Caco-2 (cell line): ENCODE measurements at regions not wholly inside any gene's neighbourhood (a gene's known extent, or its start where the extent isn't known, plus 50 kb on each side); places are given as distances from the start of the nearest gene placed in this dataset.

ENCODE experiments used
- BruUV-seq: library from RNA; stranded (reverse); fragments of 400-500 nt; replicated peaks from 2 replicates; lab custom pipeline; 2021; lab: Mats Ljungman, UMichigan
- CTCF ChIA-PET: fragments of 300-600 bp; sonication (Branson Sonifier 250); formaldehyde crosslinking; loops from one replicate; lab custom pipeline; 2022; ENCODE audit warnings: antibody characterized with exemption; lab: Charles Lee
- POLR2A ChIA-PET: fragments of 300-600 bp; sonication (Branson Sonifier 250); formaldehyde crosslinking; loops from one replicate; lab custom pipeline; 2022; ENCODE audit warnings: antibody characterized with exemption; lab: Charles Lee
- DNase-seq, 2 experiments: peaks; one replicate each; pipeline versions ENCODE4 v3.0.0 to v3.0.0-alpha.2; 2020 to 2022
- H3K27me3 ChIP-seq: replicated peaks from 2 replicates; pipeline ENCODE4 v1.6.0; 2011; ENCODE audit warnings: low read length; ENCODE audit not compliant: control insufficient read depth, insufficient read depth
- H3K36me3 ChIP-seq: 2 replicates; pipeline ENCODE4 v1.5.1; 2011; ENCODE audit warnings: low read length; ENCODE audit not compliant: control insufficient read depth, insufficient read depth
- H3K4me1 ChIP-seq: fragments of 250-450 bp; sonication (Bioruptor Pico); 2 replicates; pipeline ENCODE4 v1.5.1; 2020; ENCODE audit warnings: mild to moderate bottlenecking
- H3K4me3 ChIP-seq: 2 replicates; pipeline ENCODE4 v1.5.1; 2011; ENCODE audit warnings: low read depth, mild to moderate bottlenecking, control low read depth, low read length
- H3K9me3 ChIP-seq: fragments of 250-450 bp; sonication (Bioruptor Pico); 2 replicates; pipeline ENCODE4 v1.5.1; 2020; ENCODE audit warnings: mild to moderate bottlenecking, moderate library complexity
- H3K27ac Mint-ChIP-seq: one replicate; pipeline ENCODE4 v1.8.0; 2022; ENCODE audit warnings: mixed read lengths; ENCODE audit not compliant: unreplicated experiment
- H3K27me3 Mint-ChIP-seq: one replicate; pipeline ENCODE4 v1.8.0; 2022; ENCODE audit warnings: mixed read lengths; ENCODE audit not compliant: insufficient read depth, unreplicated experiment
- H3K36me3 Mint-ChIP-seq: one replicate; pipeline ENCODE4 v1.8.0; 2022; ENCODE audit warnings: mild to moderate bottlenecking, mixed read lengths; ENCODE audit not compliant: insufficient read depth, unreplicated experiment
- H3K4me1 Mint-ChIP-seq: one replicate; pipeline ENCODE4 v1.8.0; 2022; ENCODE audit warnings: low read depth, mixed read lengths; ENCODE audit not compliant: unreplicated experiment
- H3K4me3 Mint-ChIP-seq: one replicate; pipeline ENCODE4 v1.8.0; 2022; ENCODE audit warnings: mild to moderate bottlenecking, moderate library complexity, mixed read lengths; ENCODE audit not compliant: unreplicated experiment
- H3K9me3 Mint-ChIP-seq: one replicate; pipeline ENCODE4 v1.8.0; 2022; ENCODE audit warnings: mixed read lengths; ENCODE audit not compliant: unreplicated experiment
- intact Hi-C: fragments of 100-400 bp; cut with micrococcal nuclease; formaldehyde crosslinking; loops from one replicate; pipeline ENCODE4 v1.10.0; 2022; ENCODE audit not compliant: unreplicated experiment
- TF ChIP-seq, protein P1 (sequence below), 2 experiments: fragments of 200-600 bp in 1 of 2; IDR thresholded peaks; 1 replicate in 1 of 2; 2 replicates in 1 of 2; pipeline versions ENCODE4 v1.5.1 to v1.8.0; 2011 to 2022; ENCODE audit warnings: antibody characterized with exemption in 1 of 2, control low read depth in 1 of 2, inconsistent platforms in 1 of 2, low read depth in 1 of 2, low read length in 1 of 2, mild to moderate bottlenecking in 1 of 2, moderate library complexity in 1 of 2; ENCODE audit not compliant: insufficient read depth in 1 of 2, severe bottlenecking in 1 of 2, unreplicated experiment in 1 of 2

DNA sequence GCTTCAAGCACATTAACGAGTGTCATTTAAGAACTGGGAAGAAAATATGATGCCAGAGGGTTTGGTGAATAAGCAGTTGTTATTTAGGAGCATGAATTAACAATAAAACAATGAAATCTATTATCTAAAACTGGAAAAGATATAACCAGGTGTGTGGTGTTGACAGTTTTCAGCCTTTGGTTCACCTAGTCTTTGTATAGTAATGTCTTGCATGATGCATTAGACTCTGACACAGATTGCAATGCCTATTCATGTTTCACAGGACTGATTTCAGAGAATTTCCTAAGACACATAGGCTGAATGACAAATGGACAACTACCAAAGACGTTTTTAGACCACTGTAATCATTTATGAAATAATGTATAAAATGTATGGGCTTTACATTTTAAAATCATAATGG lies 135.1 kb upstream of the CAV2 start:
- TF ChIP-seq, protein P1, sequence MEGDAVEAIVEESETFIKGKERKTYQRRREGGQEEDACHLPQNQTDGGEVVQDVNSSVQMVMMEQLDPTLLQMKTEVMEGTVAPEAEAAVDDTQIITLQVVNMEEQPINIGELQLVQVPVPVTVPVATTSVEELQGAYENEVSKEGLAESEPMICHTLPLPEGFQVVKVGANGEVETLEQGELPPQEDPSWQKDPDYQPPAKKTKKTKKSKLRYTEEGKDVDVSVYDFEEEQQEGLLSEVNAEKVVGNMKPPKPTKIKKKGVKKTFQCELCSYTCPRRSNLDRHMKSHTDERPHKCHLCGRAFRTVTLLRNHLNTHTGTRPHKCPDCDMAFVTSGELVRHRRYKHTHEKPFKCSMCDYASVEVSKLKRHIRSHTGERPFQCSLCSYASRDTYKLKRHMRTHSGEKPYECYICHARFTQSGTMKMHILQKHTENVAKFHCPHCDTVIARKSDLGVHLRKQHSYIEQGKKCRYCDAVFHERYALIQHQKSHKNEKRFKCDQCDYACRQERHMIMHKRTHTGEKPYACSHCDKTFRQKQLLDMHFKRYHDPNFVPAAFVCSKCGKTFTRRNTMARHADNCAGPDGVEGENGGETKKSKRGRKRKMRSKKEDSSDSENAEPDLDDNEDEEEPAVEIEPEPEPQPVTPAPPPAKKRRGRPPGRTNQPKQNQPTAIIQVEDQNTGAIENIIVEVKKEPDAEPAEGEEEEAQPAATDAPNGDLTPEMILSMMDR (IDR thresholded peaks at IDR 0.05; ENCODE audit: insufficient read depth in 1 of 2, low read depth in 1 of 2, low read length in 1 of 2, severe bottlenecking in 1 of 2, unreplicated experiment in 1 of 2) = no peak
- Mint-ChIP-seq H3K36me3 (no peaks in the 10 kb centered on the region), H3K4me3 (no peak overlapping the region), H3K27me3 (no peaks in the 10 kb centered on the region), H3K9me3 (no peaks in the 10 kb centered on the region), H3K27ac (no peak overlapping the region), H3K4me1 (no peaks in the 10 kb centered on the region)
- BruUV-seq = no TSS peak
- intact Hi-C loops = no loop called here
- POLR2A ChIA-PET = no interaction called here
- Histone ChIP-seq H3K4me3 (no peak overlapping the region), H3K9me3 (no peaks in the 10 kb centered on the region), H3K4me1 (no peaks in the 10 kb centered on the region), H3K36me3 (no peaks in the 10 kb centered on the region), H3K27me3 (0 out of 2 replicates have a peak, but pooled peaks cover 2% of the 10 kb centered on the region)
- no peak for DNase-seq
- CTCF ChIA-PET = no interaction called here

DNA sequence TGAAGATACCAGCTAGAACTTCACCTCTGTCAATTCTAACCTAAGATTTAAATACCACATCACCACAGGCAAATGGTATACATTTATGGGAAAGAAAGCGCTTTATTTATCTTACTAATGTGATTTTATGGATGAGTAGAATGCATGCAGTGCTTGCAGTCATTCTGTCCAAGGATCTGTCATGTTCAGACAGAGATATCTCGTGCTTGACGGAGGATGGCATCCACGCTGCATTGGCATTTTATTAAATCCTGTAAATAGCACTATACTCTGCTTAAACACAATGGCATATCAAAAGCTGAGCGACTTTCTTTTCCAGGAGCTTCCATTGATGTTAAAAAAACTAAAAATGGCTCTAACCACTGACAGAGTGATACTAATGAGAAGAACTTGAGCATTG lies 133.7 kb upstream of the CAV2 start:
- POLR2A ChIA-PET = no interaction called here
- no TSS peak for BruUV-seq
- H3K9me3 Mint-ChIP-seq = peaks cover 10% of the 10 kb centered on the region
- Histone ChIP-seq H3K4me1 (no peaks in the 10 kb centered on the region), H3K36me3 (no peaks in the 10 kb centered on the region), H3K9me3 (no peaks in the 10 kb centered on the region), H3K27me3 (0 out of 2 replicates have a peak, but pooled peaks cover 2% of the 10 kb centered on the region), H3K4me3 (no peak overlapping the region)
- no peaks in the 10 kb centered on the region for H3K27me3 Mint-ChIP-seq
- H3K36me3 Mint-ChIP-seq = no peaks in the 10 kb centered on the region
- CTCF ChIA-PET = no interaction called here
- no peak overlapping the region for H3K4me3 Mint-ChIP-seq
- H3K27ac Mint-ChIP-seq = no peak overlapping the region
- no peaks in the 10 kb centered on the region for H3K4me1 Mint-ChIP-seq
- TF ChIP-seq, protein P1 (IDR thresholded peaks at IDR 0.05; ENCODE audit: insufficient read depth in 1 of 2, low read depth in 1 of 2, low read length in 1 of 2, severe bottlenecking in 1 of 2, unreplicated experiment in 1 of 2) = no peak
- no peak for DNase-seq
- intact Hi-C loops = no loop called here

GRCh38 chr7:116367171-116367813 lies 132.2 kb upstream of the CAV2 start:
- Histone ChIP-seq H3K9me3 (no peaks in the 10 kb centered on the region; the same call in 1 of the 2 replicates), H3K4me3 (no peak overlapping the region), H3K27me3 (0 out of 2 replicates have a peak, but pooled peaks cover 2% of the 10 kb centered on the region), H3K36me3 (no peaks in the 10 kb centered on the region), H3K4me1 (no peaks in the 10 kb centered on the region)
- ChIA-PET POLR2A (no interaction called here), CTCF (no interaction called here)
- no peaks in the 10 kb centered on the region for H3K36me3 Mint-ChIP-seq
- no peak overlapping the region for H3K27ac Mint-ChIP-seq
- TF ChIP-seq, protein P1 (IDR thresholded peaks at IDR 0.05; ENCODE audit: insufficient read depth in 1 of 2, low read depth in 1 of 2, low read length in 1 of 2, severe bottlenecking in 1 of 2, unreplicated experiment in 1 of 2) = no peak
- BruUV-seq = no TSS peak
- H3K4me1 Mint-ChIP-seq = no peaks in the 10 kb centered on the region
- peaks cover 21% of the 10 kb centered on the region for H3K9me3 Mint-ChIP-seq
- no peaks in the 10 kb centered on the region for H3K27me3 Mint-ChIP-seq
- no peak for DNase-seq
- intact Hi-C loops = no loop called here
- no peak overlapping the region for H3K4me3 Mint-ChIP-seq
